ENCODE measurements at regions not wholly inside any gene's neighbourhood (a gene's known extent, or its start where the extent isn't known, plus 50 kb on each side); places are given as distances from the start of the nearest gene placed in this dataset.

DNA sequence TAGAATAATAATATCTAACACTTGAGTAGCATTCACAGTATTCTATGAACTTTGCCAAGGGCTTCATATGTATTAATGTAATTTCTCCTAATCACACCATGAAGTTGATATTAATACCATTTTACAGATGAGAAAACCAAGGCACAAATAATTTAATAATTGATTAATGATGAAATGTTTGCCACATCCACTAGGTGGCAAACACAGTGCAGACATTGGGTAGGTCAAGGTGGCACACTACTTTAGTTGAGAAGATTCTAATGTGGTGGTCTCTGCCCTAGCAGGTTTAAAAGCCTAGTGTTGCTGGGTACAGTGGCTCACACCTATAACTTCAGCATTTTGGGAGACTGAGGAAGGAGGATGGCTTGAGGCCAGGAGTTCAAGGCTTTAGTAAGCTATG lies 412.4 kb downstream of the SUCLA2 start:
- Histone ChIP-seq H3K9me3 (no peaks in the 10 kb centered on the region), H3K36me3 (no peaks in the 10 kb centered on the region), H3K27me3 (no peaks in the 10 kb centered on the region), H3K27ac (no peak overlapping the region), H3K4me1 (no peaks in the 10 kb centered on the region), H3K4me3 (no peak overlapping the region)
- TF ChIP-seq, protein P1, sequence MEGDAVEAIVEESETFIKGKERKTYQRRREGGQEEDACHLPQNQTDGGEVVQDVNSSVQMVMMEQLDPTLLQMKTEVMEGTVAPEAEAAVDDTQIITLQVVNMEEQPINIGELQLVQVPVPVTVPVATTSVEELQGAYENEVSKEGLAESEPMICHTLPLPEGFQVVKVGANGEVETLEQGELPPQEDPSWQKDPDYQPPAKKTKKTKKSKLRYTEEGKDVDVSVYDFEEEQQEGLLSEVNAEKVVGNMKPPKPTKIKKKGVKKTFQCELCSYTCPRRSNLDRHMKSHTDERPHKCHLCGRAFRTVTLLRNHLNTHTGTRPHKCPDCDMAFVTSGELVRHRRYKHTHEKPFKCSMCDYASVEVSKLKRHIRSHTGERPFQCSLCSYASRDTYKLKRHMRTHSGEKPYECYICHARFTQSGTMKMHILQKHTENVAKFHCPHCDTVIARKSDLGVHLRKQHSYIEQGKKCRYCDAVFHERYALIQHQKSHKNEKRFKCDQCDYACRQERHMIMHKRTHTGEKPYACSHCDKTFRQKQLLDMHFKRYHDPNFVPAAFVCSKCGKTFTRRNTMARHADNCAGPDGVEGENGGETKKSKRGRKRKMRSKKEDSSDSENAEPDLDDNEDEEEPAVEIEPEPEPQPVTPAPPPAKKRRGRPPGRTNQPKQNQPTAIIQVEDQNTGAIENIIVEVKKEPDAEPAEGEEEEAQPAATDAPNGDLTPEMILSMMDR (IDR thresholded peaks at IDR 0.05): no peak
- no peak for TF ChIP-seq POLR2A (IDR thresholded peaks at IDR 0.05)
- no peak for DNase-seq
- intact Hi-C loops (cut with DNase I; ENCODE audit: low total_unique reads): no loop called here

DNA sequence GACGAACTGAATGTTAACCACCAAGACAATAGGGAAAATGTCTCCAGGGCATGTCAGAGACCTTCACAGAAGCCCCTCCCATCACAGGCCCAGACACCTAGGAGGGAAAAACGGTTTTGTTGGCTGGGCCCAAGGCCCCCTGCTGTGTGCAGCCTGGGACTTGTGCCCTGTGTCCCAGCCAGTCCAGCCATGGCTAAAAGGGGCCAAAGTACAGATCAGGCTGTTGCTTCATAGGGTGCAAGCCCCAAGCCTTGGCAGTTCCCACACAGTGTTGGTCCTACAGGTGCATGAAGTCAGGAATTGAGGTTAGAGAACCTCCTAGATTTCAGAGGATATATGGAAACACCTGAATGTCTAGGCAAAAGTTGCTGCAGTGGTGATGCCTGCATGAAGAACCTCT lies 428.7 kb downstream of the SUCLA2 start:
- Histone ChIP-seq H3K27ac (no peak overlapping the region), H3K9me3 (peaks cover 0 to 7% of the 10 kb centered on the region in 2 donors), H3K36me3 (no peaks in the 10 kb centered on the region), H3K27me3 (no peaks in the 10 kb centered on the region), H3K4me1 (no peaks in the 10 kb centered on the region), H3K4me3 (no peak overlapping the region)
- no peak for DNase-seq
- intact Hi-C loops (cut with DNase I; ENCODE audit: low total_unique reads): no loop called here
- no peak for TF ChIP-seq POLR2A (IDR thresholded peaks at IDR 0.05)
- TF ChIP-seq, protein P1 (IDR thresholded peaks at IDR 0.05): no peak

DNA sequence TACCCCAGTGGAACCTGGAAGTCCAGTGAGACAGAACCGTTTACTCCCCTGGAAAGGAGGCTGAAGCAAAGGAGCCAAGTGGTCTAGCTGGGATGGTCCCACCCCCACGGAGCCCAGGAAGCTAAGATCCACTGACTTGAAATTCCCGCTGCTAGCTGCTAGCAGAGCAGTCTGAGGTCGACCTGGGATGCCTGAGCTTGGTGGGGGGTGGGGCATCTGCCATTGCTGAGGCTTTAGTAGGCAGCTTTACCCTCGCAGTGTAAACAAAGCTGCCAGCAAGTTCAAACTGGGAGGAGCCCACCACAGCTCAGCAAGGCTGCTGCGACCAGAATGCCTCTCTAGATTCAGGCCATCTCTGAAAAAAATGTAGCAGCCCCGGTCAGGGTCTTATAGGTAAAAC lies 437.0 kb downstream of the SUCLA2 start:
- H3K27ac ChIP-seq: no peak overlapping the region
- TF ChIP-seq, protein P1 (IDR thresholded peaks at IDR 0.05): no peak
- TF ChIP-seq POLR2A (IDR thresholded peaks at IDR 0.05): no peak
- H3K36me3 ChIP-seq: no peaks in the 10 kb centered on the region
- H3K27me3 ChIP-seq: no peaks in the 10 kb centered on the region
- DNase-seq: no peak
- H3K4me3 ChIP-seq: no peak overlapping the region
- intact Hi-C loops (cut with DNase I; ENCODE audit: low total_unique reads): no loop called here
- H3K4me1 ChIP-seq: no peaks in the 10 kb centered on the region
- no peaks in the 10 kb centered on the region for H3K9me3 ChIP-seq

DNA sequence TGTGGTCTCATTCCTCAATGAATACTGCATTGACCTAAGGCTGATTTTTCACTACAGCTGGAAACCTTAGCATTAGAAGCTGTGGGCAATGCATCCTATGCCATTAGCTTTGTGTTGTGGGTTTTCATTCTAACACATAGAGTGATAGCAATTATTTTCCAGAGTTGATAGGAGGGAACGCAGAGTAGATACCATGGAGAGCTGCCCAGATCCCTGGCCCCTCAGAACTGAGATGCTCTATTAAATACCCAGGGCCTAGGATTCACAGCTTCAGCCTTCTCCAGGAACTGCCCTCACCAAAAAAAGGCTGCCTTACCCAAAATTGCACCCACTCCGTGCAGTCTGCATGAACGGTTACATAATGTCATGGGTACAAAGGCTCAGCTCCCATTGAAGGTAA lies 444.4 kb downstream of the SUCLA2 start:
- TF ChIP-seq, protein P1 (IDR thresholded peaks at IDR 0.05): no peak
- no peak for TF ChIP-seq POLR2A (IDR thresholded peaks at IDR 0.05)
- no peak for DNase-seq
- Histone ChIP-seq H3K36me3 (no peaks in the 10 kb centered on the region), H3K9me3 (no peaks in the 10 kb centered on the region), H3K27ac (no peak overlapping the region), H3K27me3 (no peaks in the 10 kb centered on the region), H3K4me3 (no peak overlapping the region), H3K4me1 (no peaks in the 10 kb centered on the region)
- intact Hi-C loops (cut with DNase I; ENCODE audit: low total_unique reads): no loop called here

DNA sequence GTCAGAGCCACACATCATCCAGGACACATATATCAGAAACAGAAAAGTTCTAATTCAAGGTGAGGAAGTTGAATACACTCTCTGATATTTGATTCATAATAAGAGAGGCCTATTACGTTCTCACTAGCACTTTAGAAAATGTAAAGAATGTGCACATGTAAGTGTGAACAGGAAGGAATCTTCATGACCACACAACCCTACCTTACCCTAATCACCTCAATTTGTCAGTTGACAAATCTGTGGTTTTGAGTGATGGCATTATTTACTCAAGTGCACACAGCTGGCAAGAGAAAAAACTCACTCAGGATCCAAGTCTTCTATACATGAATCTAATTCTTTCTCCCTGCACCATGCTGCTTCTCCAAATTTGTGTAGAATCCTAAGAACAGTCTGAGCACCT lies 445.8 kb downstream of the SUCLA2 start:
- no peak overlapping the region for H3K27ac ChIP-seq
- TF ChIP-seq, protein P1 (IDR thresholded peaks at IDR 0.05): no peak
- H3K4me3 ChIP-seq: no peak overlapping the region
- no peaks in the 10 kb centered on the region for H3K4me1 ChIP-seq
- H3K27me3 ChIP-seq: no peaks in the 10 kb centered on the region
- H3K36me3 ChIP-seq: no peaks in the 10 kb centered on the region
- DNase-seq: no peak
- intact Hi-C loops (cut with DNase I; ENCODE audit: low total_unique reads): no loop called here
- H3K9me3 ChIP-seq: no peaks in the 10 kb centered on the region
